Neural cell (in vitro differentiated cells): ENCODE measurements at regions not wholly inside any gene's neighbourhood (a gene's known extent, or its start where the extent isn't known, plus 50 kb on each side); places are given as distances from the start of the nearest gene placed in this dataset.

Source experiments
- H2AFZ ChIP-seq: fragments of 200-600, 300-800 bp; sonication (generic), shearing (Covaris generic); 2 replicates; pipeline ENCODE4 v1.6.0; 2014; ENCODE audit warnings: low read depth, mild to moderate bottlenecking, antibody characterized with exemption, low read length, moderate library complexity
- H3F3A ChIP-seq: fragments of 200-600 bp; shearing (Covaris generic); 2 replicates; pipeline ENCODE4 v1.6.1; 2016; ENCODE audit warnings: mild to moderate bottlenecking, moderate library complexity, mixed read lengths, antibody characterized with exemption, low read length; ENCODE audit not compliant: insufficient read depth, poor library complexity, severe bottlenecking
- H3K27ac ChIP-seq: fragments of 200-600, 300-800 bp; sonication (generic), shearing (Covaris generic); 2 replicates; pipeline ENCODE4 v1.5.1; 2014; ENCODE audit warnings: mild to moderate bottlenecking, low read length, moderate library complexity
- H3K27me3 ChIP-seq: fragments of 300-800, 200-600 bp; sonication (generic), shearing (Covaris generic); 2 replicates; pipeline ENCODE4 v1.6.0; 2014; ENCODE audit warnings: mild to moderate bottlenecking, low read depth, low read length, moderate library complexity; ENCODE audit not compliant: insufficient read depth
- H3K36me3 ChIP-seq: fragments of 300-800, 200-600 bp; sonication (generic), shearing (Covaris generic); 2 replicates; pipeline ENCODE4 v1.5.1; 2014; ENCODE audit warnings: mild to moderate bottlenecking, antibody characterized with exemption, low read length, moderate library complexity; ENCODE audit not compliant: insufficient read depth
- H3K4me2 ChIP-seq: fragments of 300-800, 200-600 bp; sonication (generic), shearing (Covaris generic); 2 replicates; pipeline ENCODE4 v1.6.0; 2014; ENCODE audit warnings: mild to moderate bottlenecking, low read length
- H3K4me3 ChIP-seq: fragments of 300-800, 200-600 bp; sonication (generic), shearing (Covaris generic); 2 replicates; pipeline ENCODE4 v1.5.1; 2014; ENCODE audit warnings: mild to moderate bottlenecking, low read length, moderate library complexity
- H3K79me2 ChIP-seq: fragments of 200-600 bp; shearing (Covaris generic); replicated peaks from 2 replicates; pipeline ENCODE4 v1.6.0; 2014; ENCODE audit warnings: mild to moderate bottlenecking, low read length, moderate library complexity; ENCODE audit not compliant: insufficient read depth
- H3K9ac ChIP-seq: fragments of 300-800, 200-600 bp; sonication (generic), shearing (Covaris generic); 2 replicates; pipeline ENCODE4 v1.6.1; 2016; ENCODE audit warnings: mild to moderate bottlenecking, low read length, mixed read lengths
- H3K9me2 ChIP-seq: fragments of 200-600 bp; shearing (Covaris generic); 2 replicates; pipeline ENCODE4 v1.6.1; 2016; ENCODE audit warnings: mild to moderate bottlenecking, low read length, mixed read lengths; ENCODE audit not compliant: insufficient read depth
- H3K9me3 ChIP-seq: fragments of 200-600, 300-800 bp; sonication (generic), shearing (Covaris generic); 2 replicates; pipeline ENCODE4 v1.6.1; 2016; ENCODE audit warnings: mild to moderate bottlenecking, mixed run types, low read length, moderate library complexity, mixed read lengths
- H4K20me1 ChIP-seq: fragments of 200-600 bp; shearing (Covaris generic); 2 replicates; pipeline ENCODE4 v1.6.1; 2016; ENCODE audit warnings: mild to moderate bottlenecking, mixed run types; ENCODE audit not compliant: insufficient read depth
- EP300 ChIP-seq: fragments of 450-650 bp; conservative IDR thresholded peaks from 2 replicates; pipeline ENCODE4 v1.6.1; 2014; ENCODE audit warnings: antibody characterized with exemption, mild to moderate bottlenecking, moderate library complexity; ENCODE audit not compliant: poor library complexity, severe bottlenecking
- EZH2 ChIP-seq: fragments of 200-600, 300-800 bp; shearing (Covaris generic), sonication (generic); IDR thresholded peaks from 2 replicates; pipeline ENCODE4 v1.6.1; 2014; ENCODE audit warnings: antibody characterized with exemption, low read length, borderline replicate concordance, mild to moderate bottlenecking; ENCODE audit not compliant: insufficient read depth, poor library complexity, severe bottlenecking
- MXI1 ChIP-seq: fragments of 450-650 bp; conservative IDR thresholded peaks from 2 replicates; pipeline ENCODE4 v1.6.1; 2014; ENCODE audit warnings: antibody characterized with exemption, mild to moderate bottlenecking; ENCODE audit not compliant: poor library complexity, severe bottlenecking
- POLR2AphosphoS5 ChIP-seq: IDR thresholded peaks from 2 replicates; pipeline ENCODE4 v1.6.1; 2012
- RAD21 ChIP-seq: fragments of 450-650 bp; conservative IDR thresholded peaks from 2 replicates; pipeline ENCODE4 v1.6.1; 2014; ENCODE audit warnings: antibody characterized with exemption, mild to moderate bottlenecking, moderate library complexity
- SMC3 ChIP-seq: fragments of 450-650 bp; conservative IDR thresholded peaks from 2 replicates; pipeline ENCODE4 v1.6.1; 2014; ENCODE audit warnings: antibody characterized with exemption, mild to moderate bottlenecking, moderate library complexity; ENCODE audit not compliant: poor library complexity
- TAF1 ChIP-seq: IDR thresholded peaks from 2 replicates; pipeline ENCODE4 v1.6.1; 2012; ENCODE audit warnings: low read depth
- TF ChIP-seq, protein P1 (sequence below): IDR thresholded peaks from 2 replicates; pipeline ENCODE4 v1.6.1; 2012; ENCODE audit warnings: borderline replicate concordance
- TF ChIP-seq, protein P2 (sequence below): fragments of 450-650 bp; IDR thresholded peaks from 2 replicates; pipeline ENCODE4 v1.5.1; 2014; ENCODE audit warnings: antibody characterized with exemption, mild to moderate bottlenecking, moderate library complexity; ENCODE audit not compliant: poor library complexity, severe bottlenecking

DNA sequence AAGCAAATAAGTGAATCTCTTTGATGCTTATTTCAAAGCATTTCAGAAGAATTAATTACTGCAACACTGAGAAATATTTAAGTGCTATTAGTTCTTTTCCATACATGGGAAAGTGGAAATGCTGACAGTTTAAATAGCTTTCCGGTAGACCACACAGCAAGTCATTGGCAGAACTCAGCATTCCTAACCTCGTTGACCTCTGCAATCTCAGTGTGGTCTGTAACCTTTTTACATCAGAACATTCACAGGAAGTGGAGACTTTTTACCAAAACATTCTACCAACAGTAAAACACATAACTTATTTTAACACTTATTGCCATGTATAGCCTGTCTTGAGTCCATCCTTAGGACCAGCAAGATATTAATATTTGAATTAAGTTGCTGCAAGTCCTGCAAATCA, 249.5 kb upstream of the DCN start:
- no peak overlapping the region for H3K4me3 ChIP-seq
- H3F3A ChIP-seq, result no peaks in the 10 kb centered on the region
- no peak overlapping the region for H3K4me2 ChIP-seq
- no peak for TF ChIP-seq TAF1
- TF ChIP-seq EZH2, result no peak
- no peak for TF ChIP-seq EP300
- TF ChIP-seq, protein P1, sequence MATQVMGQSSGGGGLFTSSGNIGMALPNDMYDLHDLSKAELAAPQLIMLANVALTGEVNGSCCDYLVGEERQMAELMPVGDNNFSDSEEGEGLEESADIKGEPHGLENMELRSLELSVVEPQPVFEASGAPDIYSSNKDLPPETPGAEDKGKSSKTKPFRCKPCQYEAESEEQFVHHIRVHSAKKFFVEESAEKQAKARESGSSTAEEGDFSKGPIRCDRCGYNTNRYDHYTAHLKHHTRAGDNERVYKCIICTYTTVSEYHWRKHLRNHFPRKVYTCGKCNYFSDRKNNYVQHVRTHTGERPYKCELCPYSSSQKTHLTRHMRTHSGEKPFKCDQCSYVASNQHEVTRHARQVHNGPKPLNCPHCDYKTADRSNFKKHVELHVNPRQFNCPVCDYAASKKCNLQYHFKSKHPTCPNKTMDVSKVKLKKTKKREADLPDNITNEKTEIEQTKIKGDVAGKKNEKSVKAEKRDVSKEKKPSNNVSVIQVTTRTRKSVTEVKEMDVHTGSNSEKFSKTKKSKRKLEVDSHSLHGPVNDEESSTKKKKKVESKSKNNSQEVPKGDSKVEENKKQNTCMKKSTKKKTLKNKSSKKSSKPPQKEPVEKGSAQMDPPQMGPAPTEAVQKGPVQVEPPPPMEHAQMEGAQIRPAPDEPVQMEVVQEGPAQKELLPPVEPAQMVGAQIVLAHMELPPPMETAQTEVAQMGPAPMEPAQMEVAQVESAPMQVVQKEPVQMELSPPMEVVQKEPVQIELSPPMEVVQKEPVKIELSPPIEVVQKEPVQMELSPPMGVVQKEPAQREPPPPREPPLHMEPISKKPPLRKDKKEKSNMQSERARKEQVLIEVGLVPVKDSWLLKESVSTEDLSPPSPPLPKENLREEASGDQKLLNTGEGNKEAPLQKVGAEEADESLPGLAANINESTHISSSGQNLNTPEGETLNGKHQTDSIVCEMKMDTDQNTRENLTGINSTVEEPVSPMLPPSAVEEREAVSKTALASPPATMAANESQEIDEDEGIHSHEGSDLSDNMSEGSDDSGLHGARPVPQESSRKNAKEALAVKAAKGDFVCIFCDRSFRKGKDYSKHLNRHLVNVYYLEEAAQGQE, result no peak
- no peak for TF ChIP-seq POLR2AphosphoS5
- TF ChIP-seq RAD21, result no peak
- no peak for TF ChIP-seq SMC3
- TF ChIP-seq, protein P2, sequence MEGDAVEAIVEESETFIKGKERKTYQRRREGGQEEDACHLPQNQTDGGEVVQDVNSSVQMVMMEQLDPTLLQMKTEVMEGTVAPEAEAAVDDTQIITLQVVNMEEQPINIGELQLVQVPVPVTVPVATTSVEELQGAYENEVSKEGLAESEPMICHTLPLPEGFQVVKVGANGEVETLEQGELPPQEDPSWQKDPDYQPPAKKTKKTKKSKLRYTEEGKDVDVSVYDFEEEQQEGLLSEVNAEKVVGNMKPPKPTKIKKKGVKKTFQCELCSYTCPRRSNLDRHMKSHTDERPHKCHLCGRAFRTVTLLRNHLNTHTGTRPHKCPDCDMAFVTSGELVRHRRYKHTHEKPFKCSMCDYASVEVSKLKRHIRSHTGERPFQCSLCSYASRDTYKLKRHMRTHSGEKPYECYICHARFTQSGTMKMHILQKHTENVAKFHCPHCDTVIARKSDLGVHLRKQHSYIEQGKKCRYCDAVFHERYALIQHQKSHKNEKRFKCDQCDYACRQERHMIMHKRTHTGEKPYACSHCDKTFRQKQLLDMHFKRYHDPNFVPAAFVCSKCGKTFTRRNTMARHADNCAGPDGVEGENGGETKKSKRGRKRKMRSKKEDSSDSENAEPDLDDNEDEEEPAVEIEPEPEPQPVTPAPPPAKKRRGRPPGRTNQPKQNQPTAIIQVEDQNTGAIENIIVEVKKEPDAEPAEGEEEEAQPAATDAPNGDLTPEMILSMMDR, result no peak
- no peak for TF ChIP-seq MXI1
- no peak overlapping the region for H3K27ac ChIP-seq
- no peak overlapping the region for H2AFZ ChIP-seq
- no peaks in the 10 kb centered on the region for H3K9me3 ChIP-seq
- H3K36me3 ChIP-seq, result no peaks in the 10 kb centered on the region
- H3K9ac ChIP-seq, result no peak overlapping the region
- no peaks in the 10 kb centered on the region for H3K27me3 ChIP-seq
- no peaks in the 10 kb centered on the region for H3K9me2 ChIP-seq
- H3K79me2 ChIP-seq, result no peaks in the 10 kb centered on the region
- no peaks in the 10 kb centered on the region for H4K20me1 ChIP-seq

DNA sequence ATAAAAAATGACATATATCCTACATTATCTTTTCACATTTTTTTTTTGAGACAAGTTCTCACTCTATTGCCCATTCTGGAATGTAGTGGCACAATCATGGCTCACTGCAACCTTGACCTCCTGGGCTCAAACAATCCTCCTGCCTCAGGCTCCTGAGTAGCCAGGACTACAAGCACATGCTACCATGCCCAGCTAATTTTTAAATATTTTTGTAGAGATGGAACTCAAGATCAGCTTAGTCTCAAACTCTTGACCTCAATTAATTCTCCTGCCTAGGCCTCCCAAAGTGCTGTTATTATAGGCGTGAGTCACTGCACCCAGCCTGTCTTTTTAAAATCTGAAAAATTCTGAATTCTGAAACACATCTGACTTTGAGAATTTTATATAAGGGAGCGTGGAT, 241.9 kb upstream of the DCN start:
- Histone ChIP-seq H3K27ac (no peak overlapping the region), H3K9ac (no peak overlapping the region), H3K36me3 (no peaks in the 10 kb centered on the region), H3K27me3 (no peaks in the 10 kb centered on the region), H3K79me2 (no peaks in the 10 kb centered on the region), H4K20me1 (no peaks in the 10 kb centered on the region), H3K9me3 (no peaks in the 10 kb centered on the region), H3K9me2 (no peaks in the 10 kb centered on the region), H3K4me2 (no peak overlapping the region), H3K4me3 (no peak overlapping the region), H3F3A (no peaks in the 10 kb centered on the region), H2AFZ (no peak overlapping the region)
- TF ChIP-seq, protein P1, result no peak
- TF ChIP-seq POLR2AphosphoS5, result no peak
